GM18867 (cell line): ENCODE measurements at regions not wholly inside any gene's neighbourhood (a gene's known extent, or its start where the extent isn't known, plus 50 kb on each side); places are given as distances from the start of the nearest gene placed in this dataset.
A peak's percentile ranks its signal among the peaks of the same experiment; 100 is the strongest.
"Not testable (repeated sequence)": the region's sequence is repeated elsewhere in the genome, so short reads cannot be mapped to it uniquely, and the experiment has no call there.

Experiments used
- ATAC-seq: cut with Tn5 transposase; IDR thresholded peaks from one replicate; pipeline ENCODE4 v1.9.1; 2021; ENCODE audit warnings: mild to moderate bottlenecking, moderate library complexity; ENCODE audit not compliant: unreplicated experiment

- ATAC-seq = no peak
These were observed 1120.0 kb upstream of the CDH10 start for GRCh38 chr5:25764733-25765132.

- no peak for ATAC-seq
These were observed 1119.0 kb upstream of the CDH10 start for GRCh38 chr5:25763781-25764180.

GRCh38 chr5:25754895-25755294 is 1110.1 kb upstream of the CDH10 start:
- no peak for ATAC-seq

GRCh38 chr5:25744908-25745307 is 1100.1 kb upstream of the CDH10 start:
- ATAC-seq = no peak

- no peak for ATAC-seq
These were observed 1071.9 kb upstream of the CDH10 start for GRCh38 chr5:25716680-25717079.

GRCh38 chr5:25713259-25713658 is 1068.5 kb upstream of the CDH10 start:
- ATAC-seq = no peak

GRCh38 chr5:25707093-25707492 is 1062.3 kb upstream of the CDH10 start:
- ATAC-seq = no peak

GRCh38 chr5:25701936-25702335 is 1057.2 kb upstream of the CDH10 start:
- no peak for ATAC-seq

GRCh38 chr5:25694801-25695200 is 1050.0 kb upstream of the CDH10 start:
- ATAC-seq = no peak

GRCh38 chr5:25688156-25688555 is 1043.4 kb upstream of the CDH10 start:
- ATAC-seq = peak; percentile 70

GRCh38 chr5:25669645-25670401 is 1025.0 kb upstream of the CDH10 start:
- ATAC-seq = no peak

GRCh38 chr5:25662610-25663009 is 1017.8 kb upstream of the CDH10 start:
- ATAC-seq = no peak

- ATAC-seq = not testable (repeated sequence)
These were observed 1005.5 kb upstream of the CDH10 start for GRCh38 chr5:25650316-25650715.

- no peak for ATAC-seq
These were observed 1005.0 kb upstream of the CDH10 start for GRCh38 chr5:25649628-25650265.

GRCh38 chr5:25646421-25647341 is 1001.9 kb upstream of the CDH10 start:
- no peak for ATAC-seq

- no peak for ATAC-seq
These were observed 996.3 kb upstream of the CDH10 start for GRCh38 chr5:25641124-25641523.

- no peak for ATAC-seq
These were observed 974.5 kb upstream of the CDH10 start for GRCh38 chr5:25619273-25619672.

GRCh38 chr5:25618821-25619220 is 974.0 kb upstream of the CDH10 start:
- ATAC-seq = no peak

- no peak for ATAC-seq
These were observed 969.7 kb upstream of the CDH10 start for GRCh38 chr5:25614466-25614865.

- ATAC-seq = no peak
These were observed 959.9 kb upstream of the CDH10 start for GRCh38 chr5:25604681-25605080.

GRCh38 chr5:25579111-25579510 is 934.3 kb upstream of the CDH10 start:
- no peak for ATAC-seq

GRCh38 chr5:25573691-25574090 is 928.9 kb upstream of the CDH10 start:
- no peak for ATAC-seq
